MCF 10A (cell line): ENCODE measurements at regions not wholly inside any gene's neighbourhood (a gene's known extent, or its start where the extent isn't known, plus 50 kb on each side); places are given as distances from the start of the nearest gene placed in this dataset.
A peak's percentile ranks its signal among the peaks of the same experiment; 100 is the strongest.

Experiments used
- BruUV-seq: library from RNA; stranded (reverse); fragments of 400-500 nt; replicated peaks from 2 replicates; lab custom pipeline; 2021; lab: Mats Ljungman, UMichigan
- CTCF ChIA-PET: fragments of 300-600 bp; sonication (Branson Sonifier 250); formaldehyde crosslinking; extraction: SDS; loops from one replicate; lab custom pipeline; 2021; ENCODE audit warnings: antibody characterized with exemption, inconsistent platforms; lab: Yijun Ruan, JAX
- POLR2A ChIA-PET: fragments of 300-600, 350-650 bp; sonication (Branson Sonifier 250); formaldehyde crosslinking; extraction: SDS; loops from one replicate; lab custom pipeline; 2020; ENCODE audit warnings: antibody characterized with exemption, inconsistent platforms; lab: Yijun Ruan, JAX
- DNase-seq: peaks from one replicate; pipeline ENCODE4 v3.0.0-alpha.2; 2018; ENCODE audit not compliant: unreplicated experiment
- H3K27ac Mint-ChIP-seq: one replicate; pipeline ENCODE4 v1.8.0; 2022; ENCODE audit warnings: mild to moderate bottlenecking, low read depth, mixed read lengths; ENCODE audit not compliant: unreplicated experiment
- H3K27me3 Mint-ChIP-seq: one replicate; pipeline ENCODE4 v1.8.0; 2022; ENCODE audit warnings: mixed read lengths; ENCODE audit not compliant: insufficient read depth, unreplicated experiment
- H3K36me3 Mint-ChIP-seq: one replicate; pipeline ENCODE4 v1.8.0; 2022; ENCODE audit warnings: mild to moderate bottlenecking, moderate library complexity, mixed read lengths; ENCODE audit not compliant: insufficient read depth, unreplicated experiment
- H3K4me1 Mint-ChIP-seq: one replicate; pipeline ENCODE4 v1.8.0; 2022; ENCODE audit warnings: mixed read lengths; ENCODE audit not compliant: insufficient read depth, unreplicated experiment
- H3K4me3 Mint-ChIP-seq: one replicate; pipeline ENCODE4 v1.8.0; 2022; ENCODE audit warnings: mild to moderate bottlenecking, moderate library complexity, mixed read lengths; ENCODE audit not compliant: unreplicated experiment
- H3K9me3 Mint-ChIP-seq: one replicate; pipeline ENCODE4 v1.8.0; 2022; ENCODE audit warnings: mixed read lengths; ENCODE audit not compliant: unreplicated experiment
- intact Hi-C: fragments of 100-400 bp; cut with micrococcal nuclease; formaldehyde crosslinking; loops from 2 replicates; pipeline ENCODE4 v1.14.1; 2022
- TF ChIP-seq, protein P1 (sequence below): fragments of 200-600 bp; IDR thresholded peaks from one replicate; pipeline ENCODE4 v1.8.0; 2022; ENCODE audit warnings: antibody characterized with exemption, mild to moderate bottlenecking; ENCODE audit not compliant: unreplicated experiment

DNA sequence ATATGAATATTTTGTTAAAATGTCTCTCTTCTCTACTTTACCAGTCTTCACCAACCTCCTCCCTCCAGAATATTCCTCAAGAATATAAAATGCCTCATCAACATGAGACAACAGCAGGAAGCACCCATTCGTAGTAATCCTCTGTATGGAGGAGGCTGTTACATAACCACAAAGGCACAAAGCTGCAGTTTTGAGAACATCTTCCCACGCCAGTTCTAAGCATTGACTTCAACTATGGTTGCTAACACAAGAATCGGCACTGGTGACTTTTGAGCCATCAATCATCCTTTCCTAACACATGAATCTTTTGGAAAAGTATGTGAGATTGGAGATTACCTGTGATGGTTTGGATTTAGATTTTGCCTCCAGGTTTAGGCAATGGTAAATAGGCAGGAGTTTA is 54.9 kb upstream of the CYP1B1 start:
- intact Hi-C loops = no loop called here
- Mint-ChIP-seq H3K36me3 (peaks cover 23% of the 10 kb centered on the region), H3K4me3 (no peak overlapping the region), H3K9me3 (peaks cover 25% of the 10 kb centered on the region), H3K27ac (no peak overlapping the region), H3K4me1 (peaks cover 6% of the 10 kb centered on the region), H3K27me3 (no peaks in the 10 kb centered on the region)
- BruUV-seq = no TSS peak
- TF ChIP-seq, protein P1, sequence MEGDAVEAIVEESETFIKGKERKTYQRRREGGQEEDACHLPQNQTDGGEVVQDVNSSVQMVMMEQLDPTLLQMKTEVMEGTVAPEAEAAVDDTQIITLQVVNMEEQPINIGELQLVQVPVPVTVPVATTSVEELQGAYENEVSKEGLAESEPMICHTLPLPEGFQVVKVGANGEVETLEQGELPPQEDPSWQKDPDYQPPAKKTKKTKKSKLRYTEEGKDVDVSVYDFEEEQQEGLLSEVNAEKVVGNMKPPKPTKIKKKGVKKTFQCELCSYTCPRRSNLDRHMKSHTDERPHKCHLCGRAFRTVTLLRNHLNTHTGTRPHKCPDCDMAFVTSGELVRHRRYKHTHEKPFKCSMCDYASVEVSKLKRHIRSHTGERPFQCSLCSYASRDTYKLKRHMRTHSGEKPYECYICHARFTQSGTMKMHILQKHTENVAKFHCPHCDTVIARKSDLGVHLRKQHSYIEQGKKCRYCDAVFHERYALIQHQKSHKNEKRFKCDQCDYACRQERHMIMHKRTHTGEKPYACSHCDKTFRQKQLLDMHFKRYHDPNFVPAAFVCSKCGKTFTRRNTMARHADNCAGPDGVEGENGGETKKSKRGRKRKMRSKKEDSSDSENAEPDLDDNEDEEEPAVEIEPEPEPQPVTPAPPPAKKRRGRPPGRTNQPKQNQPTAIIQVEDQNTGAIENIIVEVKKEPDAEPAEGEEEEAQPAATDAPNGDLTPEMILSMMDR = no peak
- ChIA-PET POLR2A (no interaction called here), CTCF (interaction anchor here (0.7 kb wide), 1 partner anchor 237 kb away, joined by 3 read pairs; no protein-coding TSS in a partner anchor)
- DNase-seq = no peak

DNA sequence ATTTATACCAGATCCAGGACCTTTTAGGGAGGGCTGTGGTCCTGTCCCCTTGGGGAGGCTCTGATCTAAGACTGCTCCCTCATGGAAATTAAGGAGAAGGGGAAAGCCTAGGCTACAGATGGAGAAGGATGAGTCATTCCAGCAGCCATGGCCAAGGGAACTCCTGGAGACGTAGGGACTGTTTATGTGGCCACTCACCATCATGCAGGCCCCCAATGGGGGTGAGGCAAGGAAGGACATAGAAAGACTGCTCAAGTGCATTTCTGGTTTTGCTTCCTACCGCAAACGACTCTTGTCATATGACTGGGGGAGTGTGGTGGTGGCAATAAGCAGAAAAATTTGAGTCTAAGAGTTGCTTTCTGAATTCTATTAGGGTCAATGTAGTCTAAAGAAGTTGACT is 54.0 kb upstream of the CYP1B1 start:
- no peak overlapping the region for H3K27ac Mint-ChIP-seq
- no TSS peak for BruUV-seq
- intact Hi-C loops = no loop called here

DNA sequence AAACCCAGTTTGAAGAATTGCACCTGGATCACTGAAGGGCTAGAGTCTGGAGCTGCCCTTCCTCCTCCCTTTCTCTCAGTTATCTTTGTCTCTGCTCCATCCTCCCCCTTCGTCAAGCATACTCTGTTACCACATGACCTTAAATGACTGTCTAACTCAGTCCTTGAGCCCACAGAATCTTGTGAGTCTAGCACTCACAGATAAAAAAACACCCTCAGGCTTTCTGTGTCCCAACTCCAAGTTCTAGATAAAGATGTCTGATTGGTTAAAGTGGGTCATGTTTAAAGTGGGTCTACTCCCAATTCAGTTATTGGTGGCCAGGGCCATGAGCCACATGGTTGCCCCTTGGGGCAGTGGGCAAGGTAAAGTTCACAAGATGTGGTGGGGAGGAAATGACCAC is 53.5 kb upstream of the CYP1B1 start:
- TF ChIP-seq, protein P1 = no peak
- no peaks in the 10 kb centered on the region for H3K27me3 Mint-ChIP-seq
- peaks cover 20% of the 10 kb centered on the region for H3K9me3 Mint-ChIP-seq
- no peak overlapping the region for H3K4me3 Mint-ChIP-seq
- no peak overlapping the region for H3K27ac Mint-ChIP-seq
- H3K36me3 Mint-ChIP-seq = peaks cover 22% of the 10 kb centered on the region
- intact Hi-C loops = no loop called here
- no TSS peak for BruUV-seq
- no peak for DNase-seq
- POLR2A ChIA-PET = no interaction called here
- CTCF ChIA-PET = no interaction called here
- H3K4me1 Mint-ChIP-seq = peaks cover 6% of the 10 kb centered on the region

More for the DNA sequence above, 54.0 kb upstream of the CYP1B1 start:
- CTCF ChIA-PET = interaction anchor here (0.6 kb wide), 1 partner anchor 53 kb away, joined by 3 read pairs; no protein-coding TSS in a partner anchor
- no peaks in the 10 kb centered on the region for H3K27me3 Mint-ChIP-seq
- H3K4me1 Mint-ChIP-seq = peaks cover 6% of the 10 kb centered on the region
- peaks cover 20% of the 10 kb centered on the region for H3K9me3 Mint-ChIP-seq
- H3K36me3 Mint-ChIP-seq = peaks cover 22% of the 10 kb centered on the region
- POLR2A ChIA-PET = no interaction called here
- DNase-seq = no peak
- no peak overlapping the region for H3K4me3 Mint-ChIP-seq
- TF ChIP-seq, protein P1 = no peak

DNA sequence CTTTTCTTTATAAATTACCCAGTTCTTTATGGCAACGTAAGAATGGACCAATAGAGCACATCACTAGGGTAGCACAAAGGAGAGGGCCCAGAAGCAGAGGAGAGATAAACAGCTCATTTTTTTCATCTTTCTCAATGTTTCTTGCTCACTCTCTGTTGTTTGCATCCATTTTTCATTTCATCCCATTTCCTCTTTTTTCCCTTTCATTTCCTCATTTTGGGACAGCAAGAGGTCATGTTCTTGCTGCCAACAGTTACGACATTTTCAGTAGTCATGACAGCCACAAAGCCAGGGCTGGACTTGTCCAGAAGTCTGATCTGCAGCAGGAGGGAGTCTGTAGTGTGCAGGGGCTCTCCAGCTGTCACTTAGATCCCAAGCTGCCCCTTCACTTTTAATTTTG is 52.7 kb upstream of the CYP1B1 start:
- Mint-ChIP-seq H3K4me1 (peaks cover 7% of the 10 kb centered on the region), H3K27me3 (no peaks in the 10 kb centered on the region), H3K36me3 (peaks cover 22% of the 10 kb centered on the region), H3K4me3 (no peak overlapping the region), H3K27ac (peak overlapping the region; percentile 3), H3K9me3 (peaks cover 20% of the 10 kb centered on the region)
- no TSS peak for BruUV-seq
- POLR2A ChIA-PET = no interaction called here
- no peak for DNase-seq
- CTCF ChIA-PET = no interaction called here
- TF ChIP-seq, protein P1 = no peak
- intact Hi-C loops = no loop called here
